ENCODE measurements at regions not wholly inside any gene's neighbourhood (a gene's known extent, or its start where the extent isn't known, plus 50 kb on each side); places are given as distances from the start of the nearest gene placed in this dataset.
A peak's percentile ranks its signal among the peaks of the same experiment; 100 is the strongest.

DNA sequence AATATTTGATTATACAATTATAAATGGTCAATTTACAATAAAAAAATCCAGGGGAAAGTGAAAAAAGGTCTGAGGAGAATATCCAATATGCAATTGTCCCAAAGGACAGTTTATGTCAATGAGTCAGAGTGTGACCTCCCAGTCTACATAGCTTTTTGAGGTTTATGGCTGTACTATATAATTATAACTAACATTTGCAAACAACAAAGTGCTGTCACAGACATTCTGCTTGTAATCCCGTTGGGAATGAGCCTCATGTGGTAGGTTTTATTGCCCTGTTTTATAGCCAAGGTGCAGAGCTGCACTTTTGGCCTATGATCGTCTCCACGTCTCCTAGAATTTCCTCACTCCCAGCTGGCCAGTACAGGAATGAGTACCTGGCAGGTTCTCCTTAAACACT lies 103.8 kb downstream of the ADSS2 start:
- H3K27me3 ChIP-seq = no peaks in the 10 kb centered on the region
- H3K4me3 ChIP-seq = no peak overlapping the region
- peak; percentile 31 to 40 for DNase-seq (ENCODE audit: extremely low spot score in 2 of 2)
- peaks cover 27% of the 10 kb centered on the region for H3K4me1 ChIP-seq
- H3K36me3 ChIP-seq = no peaks in the 10 kb centered on the region
- intact Hi-C loops (cut with DNase I) = no loop called here
- H3K27ac ChIP-seq = peak overlapping the region; percentile 61
- TF ChIP-seq, protein P1, sequence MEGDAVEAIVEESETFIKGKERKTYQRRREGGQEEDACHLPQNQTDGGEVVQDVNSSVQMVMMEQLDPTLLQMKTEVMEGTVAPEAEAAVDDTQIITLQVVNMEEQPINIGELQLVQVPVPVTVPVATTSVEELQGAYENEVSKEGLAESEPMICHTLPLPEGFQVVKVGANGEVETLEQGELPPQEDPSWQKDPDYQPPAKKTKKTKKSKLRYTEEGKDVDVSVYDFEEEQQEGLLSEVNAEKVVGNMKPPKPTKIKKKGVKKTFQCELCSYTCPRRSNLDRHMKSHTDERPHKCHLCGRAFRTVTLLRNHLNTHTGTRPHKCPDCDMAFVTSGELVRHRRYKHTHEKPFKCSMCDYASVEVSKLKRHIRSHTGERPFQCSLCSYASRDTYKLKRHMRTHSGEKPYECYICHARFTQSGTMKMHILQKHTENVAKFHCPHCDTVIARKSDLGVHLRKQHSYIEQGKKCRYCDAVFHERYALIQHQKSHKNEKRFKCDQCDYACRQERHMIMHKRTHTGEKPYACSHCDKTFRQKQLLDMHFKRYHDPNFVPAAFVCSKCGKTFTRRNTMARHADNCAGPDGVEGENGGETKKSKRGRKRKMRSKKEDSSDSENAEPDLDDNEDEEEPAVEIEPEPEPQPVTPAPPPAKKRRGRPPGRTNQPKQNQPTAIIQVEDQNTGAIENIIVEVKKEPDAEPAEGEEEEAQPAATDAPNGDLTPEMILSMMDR (IDR thresholded peaks at IDR 0.05) = no peak
- TF ChIP-seq POLR2AphosphoS5 (IDR thresholded peaks at IDR 0.05; ENCODE audit: insufficient read depth in 1 of 2, low read depth in 1 of 2) = peak in 1 of 2 donors; percentile 50
- H3K9me3 ChIP-seq = no peaks in the 10 kb centered on the region

GRCh38 chr1:244349103-244349531 lies 102.6 kb downstream of the ADSS2 start:
- H3K4me1 ChIP-seq = peaks cover 38% of the 10 kb centered on the region
- no peaks in the 10 kb centered on the region for H3K36me3 ChIP-seq
- H3K9me3 ChIP-seq = no peaks in the 10 kb centered on the region
- TF ChIP-seq POLR2AphosphoS5 (IDR thresholded peaks at IDR 0.05; ENCODE audit: insufficient read depth in 1 of 2, low read depth in 1 of 2) (peak in 1 of 2 donors; percentile 63), POLR2A (IDR thresholded peaks at IDR 0.05) (no peak)
- TF ChIP-seq, protein P1 (IDR thresholded peaks at IDR 0.05) = no peak
- H3K27ac ChIP-seq = peak overlapping the region; percentile 66
- intact Hi-C loops (cut with DNase I) = no loop called here
- no peak overlapping the region for H3K4me3 ChIP-seq
- peak in 1 of 2 donors; percentile 89 for DNase-seq (ENCODE audit: extremely low spot score in 2 of 2)
- H3K27me3 ChIP-seq = no peaks in the 10 kb centered on the region

DNA sequence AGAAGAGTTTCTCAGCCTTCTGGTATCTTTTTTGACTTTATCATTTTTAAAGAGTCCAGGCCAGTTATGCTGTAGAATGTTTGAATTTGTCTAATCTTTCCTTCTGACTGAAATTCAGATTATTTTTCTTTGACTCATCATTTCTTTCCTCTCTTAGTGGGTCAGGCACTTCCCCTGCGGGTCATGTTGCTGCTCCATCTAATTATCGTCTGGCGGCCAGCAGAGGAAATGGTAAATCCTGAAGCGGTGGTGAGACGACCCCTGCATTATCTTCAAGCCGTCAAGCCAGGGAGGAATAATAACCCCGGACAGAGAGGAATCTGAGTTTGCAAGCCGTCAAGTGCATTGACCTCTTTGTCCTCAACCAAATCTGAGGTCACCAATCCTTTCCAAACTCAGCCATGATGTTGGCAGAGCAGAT lies 102.1 kb downstream of the ADSS2 start:
- DNase-seq (ENCODE audit: extremely low spot score in 2 of 2) = peak in 1 of 2 donors; percentile 77
- H3K27ac ChIP-seq = peak overlapping the region; percentile 66
- peaks cover 42% of the 10 kb centered on the region for H3K4me1 ChIP-seq
- H3K4me3 ChIP-seq = no peak overlapping the region
- TF ChIP-seq, protein P1 (IDR thresholded peaks at IDR 0.05) = no peak
- TF ChIP-seq POLR2A (IDR thresholded peaks at IDR 0.05) (no peak), POLR2AphosphoS5 (IDR thresholded peaks at IDR 0.05; ENCODE audit: insufficient read depth in 1 of 2, low read depth in 1 of 2) (no peak)
- intact Hi-C loops (cut with DNase I) = no loop called here
- no peaks in the 10 kb centered on the region for H3K36me3 ChIP-seq
- H3K27me3 ChIP-seq = no peaks in the 10 kb centered on the region
- H3K9me3 ChIP-seq = no peaks in the 10 kb centered on the region

DNA sequence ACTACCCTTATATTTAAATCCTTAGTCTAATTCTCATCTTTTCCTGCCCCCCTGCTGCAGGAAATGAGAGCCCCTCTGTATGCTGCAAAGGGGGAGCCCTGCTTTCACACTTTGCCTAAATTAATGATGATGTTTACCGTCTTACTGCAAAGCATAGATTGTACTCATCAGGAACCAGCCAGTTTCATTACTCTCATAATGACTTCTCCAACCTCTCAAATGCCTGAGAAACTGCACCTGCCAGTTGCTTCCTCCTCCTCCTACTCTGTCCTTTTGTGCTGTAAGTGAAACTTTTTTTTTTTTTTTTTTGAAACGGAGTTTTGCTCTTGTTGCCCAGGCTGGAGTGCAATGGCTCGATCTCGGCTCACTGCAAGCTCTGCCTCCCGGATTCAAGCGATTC lies 101.7 kb downstream of the ADSS2 start:
- no peak for DNase-seq (ENCODE audit: extremely low spot score in 2 of 2)
- no peaks in the 10 kb centered on the region for H3K36me3 ChIP-seq
- no peak overlapping the region for H3K4me3 ChIP-seq
- TF ChIP-seq POLR2AphosphoS5 (IDR thresholded peaks at IDR 0.05; ENCODE audit: insufficient read depth in 1 of 2, low read depth in 1 of 2) (no peak), POLR2A (IDR thresholded peaks at IDR 0.05) (no peak)
- TF ChIP-seq, protein P1 (IDR thresholded peaks at IDR 0.05) = no peak
- peak overlapping the region; percentile 66 for H3K27ac ChIP-seq
- intact Hi-C loops (cut with DNase I) = no loop called here
- H3K27me3 ChIP-seq = no peaks in the 10 kb centered on the region
- peaks cover 42% of the 10 kb centered on the region for H3K4me1 ChIP-seq
- H3K9me3 ChIP-seq = no peaks in the 10 kb centered on the region

- Histone ChIP-seq H3K4me1 (peaks cover 33% of the 10 kb centered on the region), H3K4me3 (no peak overlapping the region), H3K9me3 (no peaks in the 10 kb centered on the region), H3K36me3 (no peaks in the 10 kb centered on the region), H3K27me3 (no peaks in the 10 kb centered on the region), H3K27ac (no peak overlapping the region)
- peak in 1 of 2 donors; percentile 76 for DNase-seq (ENCODE audit: extremely low spot score in 2 of 2)
- intact Hi-C loops (cut with DNase I) = no loop called here
- TF ChIP-seq POLR2A (IDR thresholded peaks at IDR 0.05) (no peak), POLR2AphosphoS5 (IDR thresholded peaks at IDR 0.05; ENCODE audit: insufficient read depth in 1 of 2, low read depth in 1 of 2) (no peak)
- TF ChIP-seq, protein P1 (IDR thresholded peaks at IDR 0.05) = no peak
Measured at GRCh38 chr1:244352156-244352830, 99.4 kb downstream of the ADSS2 start.

Measured in vagina (tissue), 2 donors.